Stimulated activated naive CD8-positive, alpha-beta T cell treated with anti-CD3 and anti-CD28 coated beads, Interleukin-15, Interleukin-2, amounts not matched to agents 100 U/mL and 50 U/mL, for 24 hours (primary cell): ENCODE measurements at regions not wholly inside any gene's neighbourhood (a gene's known extent, or its start where the extent isn't known, plus 50 kb on each side); places are given as distances from the start of the nearest gene placed in this dataset.

Experiments used
- ATAC-seq: fragments of 150-1000 bp; cut with Tn5 transposase; one replicate; pipeline ENCODE4 v1.10.0; 2021
- DNase-seq: peaks from one replicate; pipeline ENCODE4 v3.0.0; 2021

GRCh38 chr1:220982686-220983085, 103.4 kb downstream of the HLX start:
- ATAC-seq (no peak), DNase-seq (no peak)

GRCh38 chr1:220983877-220984635, 104.8 kb downstream of the HLX start:
- DNase-seq (no peak), ATAC-seq (no peak)

- no peak for ATAC-seq
- no peak for DNase-seq
These were observed 111.4 kb downstream of the HLX start for GRCh38 chr1:220990427-220991339.

- ATAC-seq, result no peak
- DNase-seq, result no peak
These were observed 112.3 kb downstream of the HLX start for GRCh38 chr1:220991506-220991905.

- ATAC-seq (no peak), DNase-seq (no peak)
These were observed 112.9 kb downstream of the HLX start for GRCh38 chr1:220991959-220992704.

GRCh38 chr1:220992705-220993052, 113.4 kb downstream of the HLX start:
- no peak for ATAC-seq
- no peak for DNase-seq

GRCh38 chr1:220994671-220995070, 115.4 kb downstream of the HLX start:
- ATAC-seq (no peak), DNase-seq (no peak)

- no peak for ATAC-seq
- no peak for DNase-seq
These were observed 118.5 kb downstream of the HLX start for GRCh38 chr1:220997791-220998190.

- DNase-seq (no peak), ATAC-seq (no peak)
These were observed 120.9 kb downstream of the HLX start for GRCh38 chr1:220999872-221000863.

- ATAC-seq, result no peak
- no peak for DNase-seq
These were observed 121.9 kb downstream of the HLX start for GRCh38 chr1:221001167-221001566.

GRCh38 chr1:221002601-221003000, 123.4 kb downstream of the HLX start:
- ATAC-seq (no peak), DNase-seq (no peak)

- ATAC-seq (no peak), DNase-seq (no peak)
These were observed 131.9 kb downstream of the HLX start for GRCh38 chr1:221011145-221011544.

GRCh38 chr1:221012120-221012519, 132.9 kb downstream of the HLX start:
- DNase-seq (no peak), ATAC-seq (no peak)

GRCh38 chr1:221013691-221014660, 134.7 kb downstream of the HLX start:
- ATAC-seq (no peak), DNase-seq (no peak)

GRCh38 chr1:221015159-221015790, 136.0 kb downstream of the HLX start:
- DNase-seq, result no peak
- no peak for ATAC-seq

- DNase-seq, result no peak
- no peak for ATAC-seq
These were observed 137.5 kb downstream of the HLX start for GRCh38 chr1:221016751-221017150.

- DNase-seq (no peak), ATAC-seq (no peak)
These were observed 139.2 kb downstream of the HLX start for GRCh38 chr1:221018414-221018813.

GRCh38 chr1:221022331-221022730, 143.1 kb downstream of the HLX start:
- no peak for DNase-seq
- ATAC-seq, result no peak

- ATAC-seq, result no peak
- DNase-seq, result no peak
These were observed 144.2 kb downstream of the HLX start for GRCh38 chr1:221023482-221023881.

- DNase-seq, result no peak
- no peak for ATAC-seq
These were observed 146.3 kb downstream of the HLX start for GRCh38 chr1:221025501-221025900.
